ENCODE measurements at regions not wholly inside any gene's neighbourhood (a gene's known extent, or its start where the extent isn't known, plus 50 kb on each side); places are given as distances from the start of the nearest gene placed in this dataset.

- intact Hi-C loops (cut with DNase I; ENCODE audit: low total_unique reads) (no loop called here), in situ Hi-C loops (cut with MboI; ENCODE audit: low pct_ligation_motif_present in 1 of 4, low pct_unique_long_range_greater_than_20kb in 1 of 4, low sequenced_read_pairs in 3 of 4) (no loop called here)
- 88 to 89% methylated on average over 1 to 3 of the region's 3 CpGs for WGBS, 2 donors (ENCODE audit: low coverage in 1 of 2)
Measured at GRCh38 chr4:11013094-11013664, 328.6 kb upstream of the CLNK start.

GRCh38 chr4:11011249-11011648, 326.7 kb upstream of the CLNK start:
- WGBS, 2 donors (ENCODE audit: low coverage in 1 of 2) = 60 to 79% methylated on average over 1 to 3 of the region's 3 CpGs
- H3K4me1 ChIP-seq = no peaks in the 10 kb centered on the region
- in situ Hi-C loops (cut with MboI; ENCODE audit: low pct_ligation_motif_present in 1 of 4, low pct_unique_long_range_greater_than_20kb in 1 of 4, low sequenced_read_pairs in 3 of 4) (no loop called here), intact Hi-C loops (cut with DNase I; ENCODE audit: low total_unique reads) (no loop called here)
- H3K27ac ChIP-seq = no peak overlapping the region
- TF ChIP-seq EP300 (IDR thresholded peaks at IDR 0.05; ENCODE audit: low read depth) (no peak), POLR2A (IDR thresholded peaks at IDR 0.05) (no peak), POLR2AphosphoS5 (IDR thresholded peaks at IDR 0.05) (no peak), CTCF (IDR thresholded peaks at IDR 0.05) (no peak)
- no peak for DNase-seq
- H3K9me3 ChIP-seq = no peaks in the 10 kb centered on the region
- H3K36me3 ChIP-seq = no peaks in the 10 kb centered on the region
- no peak overlapping the region for H3K4me3 ChIP-seq
- no peaks in the 10 kb centered on the region for H3K27me3 ChIP-seq

More at GRCh38 chr4:11013094-11013664, 328.6 kb upstream of the CLNK start:
- TF ChIP-seq EP300 (IDR thresholded peaks at IDR 0.05; ENCODE audit: low read depth) (no peak), POLR2A (IDR thresholded peaks at IDR 0.05) (no peak), POLR2AphosphoS5 (IDR thresholded peaks at IDR 0.05) (no peak), CTCF (IDR thresholded peaks at IDR 0.05) (no peak)
- Histone ChIP-seq H3K27ac (no peak overlapping the region), H3K9me3 (no peaks in the 10 kb centered on the region), H3K4me1 (no peaks in the 10 kb centered on the region), H3K36me3 (no peaks in the 10 kb centered on the region), H3K4me3 (no peak overlapping the region), H3K27me3 (no peaks in the 10 kb centered on the region)
- no peak for DNase-seq

- H3K27ac ChIP-seq = no peak overlapping the region
- no peaks in the 10 kb centered on the region for H3K36me3 ChIP-seq
- in situ Hi-C loops (cut with MboI; ENCODE audit: low pct_ligation_motif_present in 1 of 4, low pct_unique_long_range_greater_than_20kb in 1 of 4, low sequenced_read_pairs in 3 of 4) = no loop called here
- TF ChIP-seq POLR2A (IDR thresholded peaks at IDR 0.05) (no peak), EP300 (IDR thresholded peaks at IDR 0.05; ENCODE audit: low read depth) (no peak), CTCF (IDR thresholded peaks at IDR 0.05) (no peak), POLR2AphosphoS5 (IDR thresholded peaks at IDR 0.05) (no peak)
- intact Hi-C loops (cut with DNase I; ENCODE audit: low total_unique reads) = no loop called here
- H3K9me3 ChIP-seq = no peaks in the 10 kb centered on the region
- H3K27me3 ChIP-seq = no peaks in the 10 kb centered on the region
- 88% methylated on average over 1 to 2 of the region's 2 CpGs for WGBS, 2 donors (ENCODE audit: low coverage in 1 of 2)
- no peak overlapping the region for H3K4me3 ChIP-seq
- DNase-seq = no peak
- no peaks in the 10 kb centered on the region for H3K4me1 ChIP-seq
Measured at GRCh38 chr4:11010624-11011023, 326.1 kb upstream of the CLNK start.

- Histone ChIP-seq H3K9me3 (no peaks in the 10 kb centered on the region), H3K27me3 (no peaks in the 10 kb centered on the region), H3K36me3 (no peaks in the 10 kb centered on the region), H3K27ac (no peak overlapping the region), H3K4me3 (no peak overlapping the region), H3K4me1 (no peaks in the 10 kb centered on the region)
- 90 to 94% methylated on average over 1 of the region's 1 CpG for WGBS, 2 donors (ENCODE audit: low coverage in 1 of 2)
- in situ Hi-C loops (cut with MboI; ENCODE audit: low pct_ligation_motif_present in 1 of 4, low pct_unique_long_range_greater_than_20kb in 1 of 4, low sequenced_read_pairs in 3 of 4) (no loop called here), intact Hi-C loops (cut with DNase I; ENCODE audit: low total_unique reads) (no loop called here)
- TF ChIP-seq CTCF (IDR thresholded peaks at IDR 0.05) = no peak
- TF ChIP-seq POLR2AphosphoS5 (IDR thresholded peaks at IDR 0.05) = no peak
- TF ChIP-seq EP300 (IDR thresholded peaks at IDR 0.05; ENCODE audit: low read depth) = no peak
- no peak for TF ChIP-seq POLR2A (IDR thresholded peaks at IDR 0.05)
- no peak for DNase-seq
Measured at GRCh38 chr4:11009281-11009680, 324.7 kb upstream of the CLNK start.
